ENCODE measurements at regions not wholly inside any gene's neighbourhood (a gene's known extent, or its start where the extent isn't known, plus 50 kb on each side); places are given as distances from the start of the nearest gene placed in this dataset.

GRCh38 chr18:37710726-37711125 lies 145.1 kb upstream of the CELF4 start:
- TF ChIP-seq CTCF (conservative IDR thresholded peaks at IDR 0.05; ENCODE audit: low read length) = no peak
- TF ChIP-seq EZH2phosphoT487 (IDR thresholded peaks at IDR 0.05; ENCODE audit: borderline replicate concordance, low read depth, low read length) = no peak
